Thyroid gland (tissue), 4 donors: ENCODE measurements at regions not wholly inside any gene's neighbourhood (a gene's known extent, or its start where the extent isn't known, plus 50 kb on each side); places are given as distances from the start of the nearest gene placed in this dataset.

ENCODE experiments used
- CTCF ChIP-seq, 6 experiments: fragments of 200-600 bp in 3 of 6; fragments of 450-650 bp in 3 of 6; sonication (generic) in 3 of 6; IDR thresholded peaks; one replicate each; pipeline ENCODE4 v1.5.1; 2016 to 2019; ENCODE audit warnings: antibody characterized with exemption in 6 of 6, mild to moderate bottlenecking in 2 of 6, inconsistent platforms in 1 of 6, moderate library complexity in 1 of 6
- POLR2A ChIP-seq, 2 donors: fragments of 450-650 bp; IDR thresholded peaks; one replicate each; pipeline ENCODE4 v1.6.1; 2017; ENCODE audit warnings: antibody characterized with exemption in 2 of 2, mild to moderate bottlenecking in 2 of 2, moderate library complexity in 1 of 2

- TF ChIP-seq CTCF (IDR thresholded peaks at IDR 0.05) (peak in 1 of 6 experiments; percentile 6), POLR2A (IDR thresholded peaks at IDR 0.05) (no peak)
Measured at GRCh38 chr5:174999581-174999980, 275.2 kb downstream of the MSX2 start.
